GM19043 (cell line): ENCODE measurements at regions not wholly inside any gene's neighbourhood (a gene's known extent, or its start where the extent isn't known, plus 50 kb on each side); places are given as distances from the start of the nearest gene placed in this dataset.

ENCODE experiments used
- ATAC-seq: cut with Tn5 transposase; IDR thresholded peaks from one replicate; pipeline ENCODE4 v1.9.1; 2021; ENCODE audit warnings: low read depth; ENCODE audit not compliant: unreplicated experiment

- no peak for ATAC-seq
Measured at GRCh38 chr17:72254808-72255449, 134.1 kb downstream of the SOX9 start.

- no peak for ATAC-seq
Measured at GRCh38 chr17:72255481-72255880, 134.7 kb downstream of the SOX9 start.

- ATAC-seq: no peak
Measured at GRCh38 chr17:72258711-72259110, 137.9 kb downstream of the SOX9 start.

- ATAC-seq: no peak
Measured at GRCh38 chr17:72259922-72260321, 139.1 kb downstream of the SOX9 start.

- ATAC-seq: no peak
Measured at GRCh38 chr17:72262766-72263165, 141.9 kb downstream of the SOX9 start.

GRCh38 chr17:72264682-72265405 is 144.0 kb downstream of the SOX9 start:
- peak; percentile 44 for ATAC-seq

- no peak for ATAC-seq
Measured at GRCh38 chr17:72266112-72266775, 145.4 kb downstream of the SOX9 start.

- ATAC-seq: no peak
Measured at GRCh38 chr17:72267601-72268000, 146.8 kb downstream of the SOX9 start.

- ATAC-seq: no peak
Measured at GRCh38 chr17:72268431-72268830, 147.6 kb downstream of the SOX9 start.

- no peak for ATAC-seq
Measured at GRCh38 chr17:72270273-72270924, 149.6 kb downstream of the SOX9 start.

GRCh38 chr17:72271603-72272002 is 150.8 kb downstream of the SOX9 start:
- no peak for ATAC-seq

- ATAC-seq: no peak
Measured at GRCh38 chr17:72273289-72274056, 152.7 kb downstream of the SOX9 start.

- no peak for ATAC-seq
Measured at GRCh38 chr17:72274614-72275013, 153.8 kb downstream of the SOX9 start.

- no peak for ATAC-seq
Measured at GRCh38 chr17:72280881-72281280, 160.1 kb downstream of the SOX9 start.

- no peak for ATAC-seq
Measured at GRCh38 chr17:72282439-72283029, 161.7 kb downstream of the SOX9 start.

- ATAC-seq: no peak
Measured at GRCh38 chr17:72284806-72285205, 164.0 kb downstream of the SOX9 start.

- no peak for ATAC-seq
Measured at GRCh38 chr17:72287586-72287985, 166.8 kb downstream of the SOX9 start.

GRCh38 chr17:72294487-72294893 is 173.7 kb downstream of the SOX9 start:
- no peak for ATAC-seq

GRCh38 chr17:72295916-72296315 is 175.1 kb downstream of the SOX9 start:
- no peak for ATAC-seq

- no peak for ATAC-seq
Measured at GRCh38 chr17:72296456-72296855, 175.6 kb downstream of the SOX9 start.
